ENCODE measurements at regions not wholly inside any gene's neighbourhood (a gene's known extent, or its start where the extent isn't known, plus 50 kb on each side); places are given as distances from the start of the nearest gene placed in this dataset.
A peak's percentile ranks its signal among the peaks of the same experiment; 100 is the strongest.

- H3K4me1 ChIP-seq (ENCODE audit: control insufficient read depth, extremely low read depth, insufficient read depth, low read length): peaks cover 7% of the 10 kb centered on the region
- no peak overlapping the region for H3K27ac ChIP-seq (ENCODE audit: insufficient read depth, low read depth, low read length)
- no TSS peak for BruUV-seq (replicated peaks)
- H3K79me2 ChIP-seq (ENCODE audit: control insufficient read depth, insufficient read depth, low read length): no peaks in the 10 kb centered on the region
- H3K4me2 ChIP-seq (ENCODE audit: insufficient read depth, low read length): no peak overlapping the region
- ChIA-PET CTCF (no interaction called here), POLR2A (no interaction called here)
- FAIRE-seq: peak; percentile 54
- intact Hi-C loops (cut with micrococcal nuclease) (no loop called here), dilution Hi-C loops (cut with MboI; ENCODE audit: extremely low pct_ligation_motif_present, low sequenced_read_pairs) (no loop called here)
- no peaks in the 10 kb centered on the region for H3K36me3 ChIP-seq (ENCODE audit: control insufficient read depth in 2 of 2, extremely low read depth in 1 of 2, insufficient read depth in 2 of 2, low read length in 2 of 2)
- DNase-seq (ENCODE audit: low read depth, low spot score): peak; percentile 78
- H4K20me1 ChIP-seq (replicated peaks; ENCODE audit: control insufficient read depth, extremely low read depth, insufficient read depth, low read length): no peaks in the 10 kb centered on the region
- no peak overlapping the region for H2AFZ ChIP-seq (ENCODE audit: low read depth, low read length)
- no peaks in the 10 kb centered on the region for H3K27me3 ChIP-seq (ENCODE audit: control insufficient read depth in 2 of 2, insufficient read depth in 2 of 2, low read length in 2 of 2)
- H3K9ac ChIP-seq (replicated peaks; ENCODE audit: extremely low read depth, insufficient read depth, low read length): no peak overlapping the region
- H3K9me3 ChIP-seq (replicated peaks; ENCODE audit: control insufficient read depth, insufficient read depth, low read length): no peaks in the 10 kb centered on the region
- TF ChIP-seq POLR2AphosphoS5 (IDR thresholded peaks at IDR 0.05; ENCODE audit: insufficient read depth, low read depth, low read length): no peak
- TF ChIP-seq MAX (IDR thresholded peaks at IDR 0.05; ENCODE audit: insufficient read depth, insufficient read length): no peak
- no peak for TF ChIP-seq JUN (IDR thresholded peaks at IDR 0.05; ENCODE audit: borderline replicate concordance, insufficient read depth, insufficient read length, low read depth)
- TF ChIP-seq POLR2A (IDR thresholded peaks at IDR 0.05; ENCODE audit: low read depth, low read length): no peak
- no peak for TF ChIP-seq GATA2 (IDR thresholded peaks at IDR 0.05; ENCODE audit: insufficient read depth, insufficient read length, low read depth, low read length)
- TF ChIP-seq FOS (IDR thresholded peaks at IDR 0.05; ENCODE audit: borderline replicate concordance, insufficient read depth, low read length): no peak
- no peak for TF ChIP-seq CTCF (IDR thresholded peaks at IDR 0.05; ENCODE audit: extremely low read depth in 1 of 2, insufficient read depth in 1 of 2, low read depth in 1 of 2, low read length in 2 of 2)
- no peak for TF ChIP-seq MYC (IDR thresholded peaks at IDR 0.05; ENCODE audit: low read depth, low read length)
- TF ChIP-seq EZH2 (IDR thresholded peaks at IDR 0.05; ENCODE audit: borderline replicate concordance, low read depth, low read length, severe bottlenecking): no peak
- no peak overlapping the region for H3K4me3 ChIP-seq (replicated peaks in 1 of 3; ENCODE audit: insufficient read depth in 1 of 3, low read depth in 1 of 3, low read length in 3 of 3)
- H3K9me1 ChIP-seq (replicated peaks; ENCODE audit: control insufficient read depth, extremely low read depth, insufficient read depth, low read length): no peaks in the 10 kb centered on the region
These were observed 348.6 kb downstream of the ANAPC1 start for GRCh38 chr2:111535404-111535803.
